ENCODE measurements at regions not wholly inside any gene's neighbourhood (a gene's known extent, or its start where the extent isn't known, plus 50 kb on each side); places are given as distances from the start of the nearest gene placed in this dataset.
A peak's percentile ranks its signal among the peaks of the same experiment; 100 is the strongest.

DNA sequence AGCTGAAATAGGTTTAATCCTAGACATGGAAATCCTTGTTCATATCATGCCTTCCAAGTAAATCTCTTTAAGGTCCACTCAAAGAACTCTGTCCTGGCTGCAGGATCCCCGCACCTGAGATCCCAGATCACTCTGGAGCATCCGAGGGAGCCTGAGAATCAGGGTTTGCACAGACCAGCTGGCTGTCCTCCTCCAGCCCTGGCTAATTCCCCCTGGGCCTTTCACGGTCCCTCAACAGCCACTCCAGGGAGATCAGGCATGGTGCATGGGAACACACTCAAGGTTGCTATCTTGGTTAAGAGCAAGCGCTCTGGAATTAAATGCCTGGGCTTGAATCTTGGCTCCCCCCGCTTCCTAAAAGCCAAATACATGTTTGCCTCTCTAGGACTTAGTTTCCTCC is 130.8 kb downstream of the IRS2 start:
- ChIA-PET POLR2A (no interaction called here), CTCF (no interaction called here)
- Histone ChIP-seq H3K27ac (ENCODE audit: extremely low read depth, low read depth, low read length) (no peak overlapping the region), H3K36me3 (ENCODE audit: control insufficient read depth in 2 of 2, insufficient read depth in 1 of 2, low read length in 2 of 2) (no peaks in the 10 kb centered on the region), H3K4me3 (ENCODE audit: low read depth, low read length) (no peak overlapping the region), H3K9me3 (ENCODE audit: control insufficient read depth, insufficient read depth, low read depth, low read length) (no peaks in the 10 kb centered on the region), H3K4me1 (ENCODE audit: control insufficient read depth, insufficient read depth, low read length) (no peaks in the 10 kb centered on the region; the same call in 1 of the 2 replicates)
- TF ChIP-seq, protein P1, sequence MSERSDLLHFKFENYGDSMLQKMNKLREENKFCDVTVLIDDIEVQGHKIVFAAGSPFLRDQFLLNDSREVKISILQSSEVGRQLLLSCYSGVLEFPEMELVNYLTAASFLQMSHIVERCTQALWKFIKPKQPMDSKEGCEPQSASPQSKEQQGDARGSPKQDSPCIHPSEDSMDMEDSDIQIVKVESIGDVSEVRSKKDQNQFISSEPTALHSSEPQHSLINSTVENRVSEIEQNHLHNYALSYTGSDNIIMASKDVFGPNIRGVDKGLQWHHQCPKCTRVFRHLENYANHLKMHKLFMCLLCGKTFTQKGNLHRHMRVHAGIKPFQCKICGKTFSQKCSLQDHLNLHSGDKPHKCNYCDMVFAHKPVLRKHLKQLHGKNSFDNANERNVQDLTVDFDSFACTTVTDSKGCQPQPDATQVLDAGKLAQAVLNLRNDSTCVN (tag by site-specific recombination; optimal IDR thresholded peaks at IDR 0.05) = no peak
- TF ChIP-seq ZNF621 (tag by site-specific recombination; IDR thresholded peaks at IDR 0.05) (no peak), IKZF3 (tag by site-specific recombination; IDR thresholded peaks at IDR 0.05) (no peak), ZNF155 (tag by site-specific recombination; IDR thresholded peaks at IDR 0.05) (no peak)

DNA sequence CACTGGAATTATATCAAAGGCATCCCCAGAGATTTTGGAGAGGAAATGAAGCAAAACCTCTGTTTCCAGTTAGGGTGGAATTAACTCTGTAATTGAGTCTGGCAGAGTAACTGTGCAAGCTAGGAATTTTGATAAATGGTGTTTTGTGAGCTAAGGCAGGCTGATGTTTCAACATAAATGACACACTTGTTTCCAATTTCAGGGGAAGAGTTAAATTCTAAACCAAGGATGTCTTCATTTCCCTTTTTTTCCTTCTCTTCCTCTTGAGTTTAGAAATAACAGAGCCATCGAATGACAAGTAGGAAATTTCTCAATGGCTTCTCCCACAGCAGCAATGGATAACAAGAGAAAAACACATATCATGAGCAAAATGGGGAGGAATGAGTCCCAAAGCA is 131.2 kb downstream of the IRS2 start:
- Histone ChIP-seq H3K27ac (ENCODE audit: extremely low read depth, low read depth, low read length) (no peak overlapping the region), H3K9me3 (ENCODE audit: control insufficient read depth, insufficient read depth, low read depth, low read length) (no peaks in the 10 kb centered on the region), H3K36me3 (ENCODE audit: control insufficient read depth in 2 of 2, insufficient read depth in 1 of 2, low read length in 2 of 2) (no peaks in the 10 kb centered on the region), H3K4me1 (ENCODE audit: control insufficient read depth, insufficient read depth, low read length) (no peaks in the 10 kb centered on the region; the same call in 1 of the 2 replicates), H3K4me3 (ENCODE audit: low read depth, low read length) (no peak overlapping the region)
- ChIA-PET CTCF (no interaction called here), POLR2A (no interaction called here)
- TF ChIP-seq GLIS1 (tag by site-specific recombination; IDR thresholded peaks at IDR 0.05) = no peak

DNA sequence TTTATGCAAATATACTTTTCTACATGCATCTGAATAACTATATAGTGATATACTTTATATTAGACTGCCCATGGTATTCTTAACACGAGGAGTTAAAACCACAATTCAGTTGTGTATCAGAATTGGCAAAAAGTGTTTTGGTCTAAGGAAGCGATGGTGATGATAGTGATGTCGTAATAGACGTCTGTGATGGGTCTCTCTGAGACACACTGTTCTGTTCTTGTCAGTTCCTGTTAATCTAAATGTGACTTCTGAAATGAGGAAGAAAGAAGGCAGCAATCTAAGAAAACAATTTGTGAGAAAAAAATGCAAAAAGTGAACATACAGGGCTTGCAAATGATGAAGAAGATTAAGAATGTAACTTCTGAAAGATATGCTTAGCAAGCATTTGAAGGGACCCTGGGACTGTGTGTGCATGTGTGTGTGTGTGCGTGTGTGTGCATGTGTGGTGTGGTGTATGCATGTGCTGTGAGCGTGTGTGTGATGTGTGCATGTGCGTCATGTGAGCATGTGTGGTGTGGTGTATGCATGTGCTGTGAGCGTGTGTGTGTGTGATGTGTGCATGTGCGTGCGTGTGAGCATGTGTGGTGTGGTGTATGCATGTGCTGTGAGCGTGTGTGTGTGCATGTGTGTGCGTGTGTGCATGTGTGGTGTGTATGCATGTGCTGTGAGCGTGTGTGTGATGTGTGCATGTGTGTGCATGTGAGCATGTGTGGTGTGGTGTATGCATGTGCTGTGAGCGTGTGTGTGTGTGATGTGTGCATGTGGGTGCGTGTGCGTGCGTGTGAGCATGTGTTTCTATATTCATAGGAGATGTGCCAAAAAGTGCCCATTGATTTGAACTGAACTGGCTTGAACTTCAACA is 131.8 kb downstream of the IRS2 start:
- Histone ChIP-seq H3K4me1 (ENCODE audit: control insufficient read depth, insufficient read depth, low read length) (no peaks in the 10 kb centered on the region; the same call in 1 of the 2 replicates), H3K4me3 (ENCODE audit: low read depth, low read length) (no peak overlapping the region), H3K36me3 (ENCODE audit: control insufficient read depth in 2 of 2, insufficient read depth in 1 of 2, low read length in 2 of 2) (no peaks in the 10 kb centered on the region), H3K27ac (ENCODE audit: extremely low read depth, low read depth, low read length) (no peak overlapping the region), H3K9me3 (ENCODE audit: control insufficient read depth, insufficient read depth, low read depth, low read length) (no peaks in the 10 kb centered on the region)
- TF ChIP-seq ZSCAN4 (tag by site-specific recombination; IDR thresholded peaks at IDR 0.05) (peak; percentile 88), ZNF37A (tag by site-specific recombination; IDR thresholded peaks at IDR 0.05) (no peak)
- ChIA-PET CTCF (no interaction called here), POLR2A (no interaction called here)

DNA sequence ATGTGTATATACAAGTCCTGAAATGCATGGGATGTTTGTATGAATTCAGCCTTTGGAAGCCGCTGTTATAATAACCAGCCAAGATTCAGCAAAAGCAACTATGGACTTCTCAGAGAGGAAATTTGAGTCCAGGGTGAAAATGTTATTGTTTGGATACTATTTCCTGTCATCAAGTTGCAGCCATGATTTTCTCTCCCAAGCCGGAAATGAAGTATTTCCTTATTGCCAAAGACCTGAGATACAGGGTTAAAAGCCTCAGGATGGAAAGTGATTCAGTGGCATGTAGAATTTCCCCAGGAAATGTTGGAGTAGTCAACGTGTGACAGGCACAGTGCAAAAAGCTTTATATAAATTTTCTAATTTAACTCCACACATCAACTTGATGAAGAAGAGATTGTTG is 133.9 kb downstream of the IRS2 start:
- H3K27ac ChIP-seq (ENCODE audit: extremely low read depth, low read depth, low read length) = no peak overlapping the region
- H3K36me3 ChIP-seq (ENCODE audit: control insufficient read depth in 2 of 2, insufficient read depth in 1 of 2, low read length in 2 of 2) = no peaks in the 10 kb centered on the region
- H3K4me3 ChIP-seq (ENCODE audit: low read depth, low read length) = no peak overlapping the region
- H3K4me1 ChIP-seq (ENCODE audit: control insufficient read depth, insufficient read depth, low read length) = no peaks in the 10 kb centered on the region; the same call in 1 of the 2 replicates
- no peaks in the 10 kb centered on the region for H3K9me3 ChIP-seq (ENCODE audit: control insufficient read depth, insufficient read depth, low read depth, low read length)
- POLR2A ChIA-PET = no interaction called here
- CTCF ChIA-PET = no interaction called here
- TF ChIP-seq ZNF112 (tag by site-specific recombination; IDR thresholded peaks at IDR 0.05) = no peak
- no peak for TF ChIP-seq ZNF280C (tag by site-specific recombination; IDR thresholded peaks at IDR 0.05)
- TF ChIP-seq TCF7L2 (IDR thresholded peaks at IDR 0.05; ENCODE audit: borderline replicate concordance, low read depth, low read length) = no peak
- no peak for TF ChIP-seq ZNF335 (tag by site-specific recombination; conservative IDR thresholded peaks at IDR 0.05)
- no peak for TF ChIP-seq ZNF664 (tag by site-specific recombination; IDR thresholded peaks at IDR 0.05)
- TF ChIP-seq ZNF248 (tag by site-specific recombination; IDR thresholded peaks at IDR 0.05) = no peak
- TF ChIP-seq ZNF398 (tag by site-specific recombination; IDR thresholded peaks at IDR 0.05) = no peak
- TF ChIP-seq ZNF791 (tag by site-specific recombination; IDR thresholded peaks at IDR 0.05) = no peak
- no peak for TF ChIP-seq ZNF16 (tag by site-specific recombination; IDR thresholded peaks at IDR 0.05; ENCODE audit: low read depth)
- TF ChIP-seq ZNF266 (tag by site-specific recombination; IDR thresholded peaks at IDR 0.05; ENCODE audit: low read depth) = no peak
- no peak for TF ChIP-seq ZNF324 (tag by site-specific recombination; IDR thresholded peaks at IDR 0.05)
- TF ChIP-seq OVOL3 (tag by site-specific recombination; IDR thresholded peaks at IDR 0.05) = no peak
- no peak for TF ChIP-seq ZNF362 (tag by site-specific recombination; IDR thresholded peaks at IDR 0.05)
- TF ChIP-seq ZNF571 (tag by site-specific recombination; IDR thresholded peaks at IDR 0.05) = no peak
